ENCODE measurements at regions not wholly inside any gene's neighbourhood (a gene's known extent, or its start where the extent isn't known, plus 50 kb on each side); places are given as distances from the start of the nearest gene placed in this dataset.

- TF ChIP-seq CTCF (IDR thresholded peaks at IDR 0.05) = no peak
- no peak for TF ChIP-seq RARB (CRISPR knock-in tag; IDR thresholded peaks at IDR 0.05)
- no peak for TF ChIP-seq MYC (IDR thresholded peaks at IDR 0.05; ENCODE audit: borderline replicate concordance, low read length)
- no peak for TF ChIP-seq CEBPB (IDR thresholded peaks at IDR 0.05)
- no peak for TF ChIP-seq CHD2 (IDR thresholded peaks at IDR 0.05; ENCODE audit: low read length, partially characterized antibody)
- TF ChIP-seq POLR2AphosphoS2 (conservative IDR thresholded peaks at IDR 0.05; ENCODE audit: low read length) = no peak
- no peak for TF ChIP-seq JUNB (IDR thresholded peaks at IDR 0.05)
- TF ChIP-seq PBX3 (IDR thresholded peaks at IDR 0.05) = no peak
- TF ChIP-seq JUN (IDR thresholded peaks at IDR 0.05) = no peak
These were observed 363.8 kb downstream of the SEMA3D start for GRCh38 chr7:84822941-84823510.
